HL-60 (cell line): ENCODE measurements at regions not wholly inside any gene's neighbourhood (a gene's known extent, or its start where the extent isn't known, plus 50 kb on each side); places are given as distances from the start of the nearest gene placed in this dataset.

Experiments used
- CTCF ChIP-seq: IDR thresholded peaks from one replicate; pipeline ENCODE4 v1.5.1; 2011; ENCODE audit warnings: low read length, control low read depth, inconsistent platforms; ENCODE audit not compliant: insufficient read depth
- TF ChIP-seq, protein P1 (sequence below): IDR thresholded peaks from 2 replicates; pipeline ENCODE4 v1.6.1; 2012; ENCODE audit warnings: low read depth; ENCODE audit not compliant: insufficient replicate concordance

DNA sequence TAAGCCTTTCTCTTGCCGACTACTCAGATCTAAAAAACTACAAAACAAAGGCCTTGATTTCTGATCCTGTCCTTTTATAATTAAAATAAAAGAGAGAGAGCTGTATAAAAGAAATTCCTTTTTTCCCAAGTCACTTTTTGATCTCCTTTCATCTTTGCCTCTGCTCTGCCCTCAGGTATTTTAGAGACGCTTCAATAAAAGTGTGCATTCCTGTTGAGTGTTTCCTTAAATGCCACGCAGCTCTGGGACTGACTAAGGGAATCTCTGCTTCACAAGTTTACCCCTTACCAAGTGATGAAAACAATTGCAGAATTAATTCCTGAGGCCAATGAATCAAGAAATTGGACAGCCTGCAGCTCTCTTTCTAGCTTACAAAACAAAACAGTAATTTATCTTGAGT is 1109.8 kb downstream of the TMTC2 start:
- no peak for TF ChIP-seq CTCF
- TF ChIP-seq, protein P1, sequence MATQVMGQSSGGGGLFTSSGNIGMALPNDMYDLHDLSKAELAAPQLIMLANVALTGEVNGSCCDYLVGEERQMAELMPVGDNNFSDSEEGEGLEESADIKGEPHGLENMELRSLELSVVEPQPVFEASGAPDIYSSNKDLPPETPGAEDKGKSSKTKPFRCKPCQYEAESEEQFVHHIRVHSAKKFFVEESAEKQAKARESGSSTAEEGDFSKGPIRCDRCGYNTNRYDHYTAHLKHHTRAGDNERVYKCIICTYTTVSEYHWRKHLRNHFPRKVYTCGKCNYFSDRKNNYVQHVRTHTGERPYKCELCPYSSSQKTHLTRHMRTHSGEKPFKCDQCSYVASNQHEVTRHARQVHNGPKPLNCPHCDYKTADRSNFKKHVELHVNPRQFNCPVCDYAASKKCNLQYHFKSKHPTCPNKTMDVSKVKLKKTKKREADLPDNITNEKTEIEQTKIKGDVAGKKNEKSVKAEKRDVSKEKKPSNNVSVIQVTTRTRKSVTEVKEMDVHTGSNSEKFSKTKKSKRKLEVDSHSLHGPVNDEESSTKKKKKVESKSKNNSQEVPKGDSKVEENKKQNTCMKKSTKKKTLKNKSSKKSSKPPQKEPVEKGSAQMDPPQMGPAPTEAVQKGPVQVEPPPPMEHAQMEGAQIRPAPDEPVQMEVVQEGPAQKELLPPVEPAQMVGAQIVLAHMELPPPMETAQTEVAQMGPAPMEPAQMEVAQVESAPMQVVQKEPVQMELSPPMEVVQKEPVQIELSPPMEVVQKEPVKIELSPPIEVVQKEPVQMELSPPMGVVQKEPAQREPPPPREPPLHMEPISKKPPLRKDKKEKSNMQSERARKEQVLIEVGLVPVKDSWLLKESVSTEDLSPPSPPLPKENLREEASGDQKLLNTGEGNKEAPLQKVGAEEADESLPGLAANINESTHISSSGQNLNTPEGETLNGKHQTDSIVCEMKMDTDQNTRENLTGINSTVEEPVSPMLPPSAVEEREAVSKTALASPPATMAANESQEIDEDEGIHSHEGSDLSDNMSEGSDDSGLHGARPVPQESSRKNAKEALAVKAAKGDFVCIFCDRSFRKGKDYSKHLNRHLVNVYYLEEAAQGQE: no peak
